Stromal cell of bone marrow (primary cell): ENCODE measurements at regions not wholly inside any gene's neighbourhood (a gene's known extent, or its start where the extent isn't known, plus 50 kb on each side); places are given as distances from the start of the nearest gene placed in this dataset.
A peak's percentile ranks its signal among the peaks of the same experiment; 100 is the strongest.
"Not testable (repeated sequence)": the region's sequence is repeated elsewhere in the genome, so short reads cannot be mapped to it uniquely, and the experiment has no call there.

Experiments used
- DNase-seq: peaks from one replicate; pipeline ENCODE4 v3.0.0-alpha.2; 2012; ENCODE audit warnings: low read depth

- peak; percentile 36 for DNase-seq
Measured at GRCh38 chr1:198809247-198809646, 170.4 kb downstream of the PTPRC start.

GRCh38 chr1:198811449-198811848 is 172.6 kb downstream of the PTPRC start:
- DNase-seq, result no peak

GRCh38 chr1:198823626-198824025 is 184.8 kb downstream of the PTPRC start:
- no peak for DNase-seq

GRCh38 chr1:198825254-198825653 is 186.4 kb downstream of the PTPRC start:
- no peak for DNase-seq

GRCh38 chr1:198829356-198829755 is 190.5 kb downstream of the PTPRC start:
- no peak for DNase-seq

GRCh38 chr1:198829944-198830343 is 191.1 kb downstream of the PTPRC start:
- no peak for DNase-seq

GRCh38 chr1:198830412-198830811 is 191.6 kb downstream of the PTPRC start:
- DNase-seq, result no peak

- DNase-seq, result no peak
Measured at GRCh38 chr1:198833706-198834503, 195.1 kb downstream of the PTPRC start.

GRCh38 chr1:198837278-198838021 is 198.6 kb downstream of the PTPRC start:
- no peak for DNase-seq

GRCh38 chr1:198838022-198838342 is 199.1 kb downstream of the PTPRC start:
- DNase-seq, result no peak

GRCh38 chr1:198841477-198841876 is 202.6 kb downstream of the PTPRC start:
- DNase-seq, result no peak

GRCh38 chr1:198842686-198843085 is 203.8 kb downstream of the PTPRC start:
- DNase-seq, result no peak

GRCh38 chr1:198845271-198845670 is 206.4 kb downstream of the PTPRC start:
- DNase-seq, result no peak

- no peak for DNase-seq
Measured at GRCh38 chr1:198845851-198846250, 207.0 kb downstream of the PTPRC start.

GRCh38 chr1:198846556-198846955 is 207.7 kb downstream of the PTPRC start:
- DNase-seq, result no peak

GRCh38 chr1:198848206-198848605 is 209.4 kb downstream of the PTPRC start:
- DNase-seq, result no peak

GRCh38 chr1:198848649-198849048 is 209.8 kb downstream of the PTPRC start:
- DNase-seq, result no peak

GRCh38 chr1:198849093-198849492 is 210.3 kb downstream of the PTPRC start:
- no peak for DNase-seq

GRCh38 chr1:198850196-198850595 is 211.4 kb downstream of the PTPRC start:
- DNase-seq, result no peak

GRCh38 chr1:198850966-198851365 is 212.1 kb downstream of the PTPRC start:
- not testable (repeated sequence) for DNase-seq

- DNase-seq, result no peak
Measured at GRCh38 chr1:198856601-198857000, 217.8 kb downstream of the PTPRC start.

GRCh38 chr1:198858033-198858432 is 219.2 kb downstream of the PTPRC start:
- DNase-seq, result no peak

- no peak for DNase-seq
Measured at GRCh38 chr1:198860371-198860770, 221.5 kb downstream of the PTPRC start.

GRCh38 chr1:198861636-198862035 is 222.8 kb downstream of the PTPRC start:
- DNase-seq, result no peak
